ENCODE measurements at regions not wholly inside any gene's neighbourhood (a gene's known extent, or its start where the extent isn't known, plus 50 kb on each side); places are given as distances from the start of the nearest gene placed in this dataset.

DNA sequence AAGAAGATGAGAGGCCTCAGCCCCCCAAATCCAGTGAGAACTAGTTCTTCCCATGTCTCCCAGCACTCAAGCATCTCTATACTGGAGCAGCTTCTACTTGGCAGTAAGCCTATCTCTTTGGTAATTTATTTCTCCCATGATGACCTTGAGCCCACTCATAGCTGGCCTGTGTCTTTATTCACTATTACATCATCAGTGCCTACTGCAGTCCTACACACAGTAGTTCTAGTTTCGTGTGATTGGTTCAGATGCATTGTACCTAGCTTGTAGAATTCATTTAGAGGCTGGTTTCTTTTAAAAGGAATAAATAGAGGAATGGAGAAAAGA, 255.6 kb upstream of the ZFP64 start:
- H3K27me3 ChIP-seq (replicated peaks): no peaks in the 10 kb centered on the region
- in situ Hi-C loops (cut with HindIII; ENCODE audit: low pct_ligation_motif_present, low sequenced_read_pairs): no loop called here
- no peak overlapping the region for H3K27ac ChIP-seq
- H3K36me3 ChIP-seq (replicated peaks): no peaks in the 10 kb centered on the region
- TF ChIP-seq, protein P1, sequence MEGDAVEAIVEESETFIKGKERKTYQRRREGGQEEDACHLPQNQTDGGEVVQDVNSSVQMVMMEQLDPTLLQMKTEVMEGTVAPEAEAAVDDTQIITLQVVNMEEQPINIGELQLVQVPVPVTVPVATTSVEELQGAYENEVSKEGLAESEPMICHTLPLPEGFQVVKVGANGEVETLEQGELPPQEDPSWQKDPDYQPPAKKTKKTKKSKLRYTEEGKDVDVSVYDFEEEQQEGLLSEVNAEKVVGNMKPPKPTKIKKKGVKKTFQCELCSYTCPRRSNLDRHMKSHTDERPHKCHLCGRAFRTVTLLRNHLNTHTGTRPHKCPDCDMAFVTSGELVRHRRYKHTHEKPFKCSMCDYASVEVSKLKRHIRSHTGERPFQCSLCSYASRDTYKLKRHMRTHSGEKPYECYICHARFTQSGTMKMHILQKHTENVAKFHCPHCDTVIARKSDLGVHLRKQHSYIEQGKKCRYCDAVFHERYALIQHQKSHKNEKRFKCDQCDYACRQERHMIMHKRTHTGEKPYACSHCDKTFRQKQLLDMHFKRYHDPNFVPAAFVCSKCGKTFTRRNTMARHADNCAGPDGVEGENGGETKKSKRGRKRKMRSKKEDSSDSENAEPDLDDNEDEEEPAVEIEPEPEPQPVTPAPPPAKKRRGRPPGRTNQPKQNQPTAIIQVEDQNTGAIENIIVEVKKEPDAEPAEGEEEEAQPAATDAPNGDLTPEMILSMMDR (IDR thresholded peaks at IDR 0.05; ENCODE audit: low read depth, low read length, missing control alignments): no peak
- no peak for DNase-seq
- no peak overlapping the region for H3K4me3 ChIP-seq (ENCODE audit: low read depth, low read length)

DNA sequence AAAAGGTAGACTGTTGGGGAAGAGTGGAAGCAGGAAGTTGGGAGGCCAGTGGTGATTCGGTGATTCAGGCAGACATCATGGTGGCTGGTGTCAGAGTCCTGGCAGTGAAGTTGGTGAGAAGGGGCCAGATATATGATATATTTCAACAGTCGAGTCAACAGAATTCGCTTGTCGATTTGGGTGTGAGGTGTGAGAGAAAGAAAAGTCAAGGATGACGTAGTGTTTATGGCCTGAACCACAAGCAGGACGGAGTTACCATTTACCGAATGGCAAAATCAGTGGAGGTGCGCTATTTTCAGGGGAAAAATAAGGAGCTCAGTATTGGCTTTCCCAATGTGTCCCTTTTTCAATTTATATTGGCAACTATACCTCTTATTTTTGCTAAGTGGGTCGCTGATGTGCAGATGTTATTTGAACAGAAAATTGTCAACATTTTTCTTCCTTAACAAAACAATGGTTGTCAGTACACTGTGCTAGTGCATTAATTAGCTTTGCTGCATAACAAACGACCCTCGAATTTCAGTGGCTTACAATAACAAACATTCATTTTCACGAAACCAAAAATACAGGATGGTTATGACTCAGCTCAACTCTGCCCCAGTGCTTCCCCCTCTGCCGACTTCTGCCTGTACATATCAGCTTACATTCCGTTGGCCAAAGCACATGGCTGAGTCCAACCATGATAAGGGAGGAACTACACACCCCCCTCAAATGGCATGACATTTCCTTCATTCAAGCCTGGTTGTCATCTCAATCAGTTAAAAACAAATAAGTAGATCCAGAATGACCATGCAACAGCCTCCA, 255.0 kb upstream of the ZFP64 start:
- Histone ChIP-seq H3K36me3 (replicated peaks) (no peaks in the 10 kb centered on the region), H3K4me3 (ENCODE audit: low read depth, low read length) (no peak overlapping the region), H3K27me3 (replicated peaks) (no peaks in the 10 kb centered on the region), H3K27ac (no peak overlapping the region)
- TF ChIP-seq, protein P1 (IDR thresholded peaks at IDR 0.05; ENCODE audit: low read depth, low read length, missing control alignments): no peak
- in situ Hi-C loops (cut with HindIII; ENCODE audit: low pct_ligation_motif_present, low sequenced_read_pairs): no loop called here
- peak; percentile 12 for DNase-seq

DNA sequence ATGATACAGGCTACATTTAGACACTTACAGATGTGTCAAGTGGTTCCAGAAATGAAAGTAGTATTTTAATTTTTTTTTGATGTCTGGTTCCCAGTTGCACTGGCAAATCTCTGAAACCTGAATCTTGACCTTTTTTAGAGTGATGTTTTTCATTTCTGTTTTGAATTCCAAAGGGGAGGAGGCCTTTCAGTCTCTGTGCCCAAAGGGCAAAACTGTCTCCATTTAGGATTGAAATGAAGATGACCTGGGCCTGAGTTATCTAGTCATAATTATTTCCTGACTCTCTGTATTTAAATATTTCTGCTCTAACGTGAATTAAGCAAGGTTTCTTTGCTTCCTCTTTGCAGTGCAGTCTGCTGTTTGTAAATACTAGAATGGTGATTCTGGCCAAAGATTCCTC, 252.9 kb upstream of the ZFP64 start:
- Histone ChIP-seq H3K36me3 (replicated peaks) (no peaks in the 10 kb centered on the region), H3K4me3 (ENCODE audit: low read depth, low read length) (no peak overlapping the region), H3K27ac (no peak overlapping the region), H3K27me3 (replicated peaks) (no peaks in the 10 kb centered on the region)
- DNase-seq: no peak
- TF ChIP-seq, protein P1 (IDR thresholded peaks at IDR 0.05; ENCODE audit: low read depth, low read length, missing control alignments): no peak
- in situ Hi-C loops (cut with HindIII; ENCODE audit: low pct_ligation_motif_present, low sequenced_read_pairs): no loop called here

DNA sequence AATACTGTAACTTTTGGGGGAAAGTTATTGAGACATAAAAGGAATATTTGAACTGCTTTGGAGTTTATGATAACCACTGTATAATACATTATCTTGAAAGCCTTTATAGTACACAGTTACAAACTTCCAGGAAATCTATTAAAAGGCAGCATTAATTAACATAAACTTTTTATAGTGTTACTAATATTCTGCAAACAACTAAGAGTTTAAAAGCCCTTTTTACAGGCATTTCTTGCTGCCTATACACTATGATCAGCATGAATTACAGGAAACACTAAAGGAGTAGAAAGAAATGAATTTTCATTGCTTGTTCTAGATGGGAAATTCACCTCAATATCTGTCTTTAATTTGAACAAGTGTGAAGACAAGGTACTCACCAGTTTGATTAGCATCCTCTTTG, 252.3 kb upstream of the ZFP64 start:
- TF ChIP-seq, protein P1 (IDR thresholded peaks at IDR 0.05; ENCODE audit: low read depth, low read length, missing control alignments): no peak
- no peaks in the 10 kb centered on the region for H3K27me3 ChIP-seq (replicated peaks)
- H3K36me3 ChIP-seq (replicated peaks): no peaks in the 10 kb centered on the region
- H3K4me3 ChIP-seq (ENCODE audit: low read depth, low read length): no peak overlapping the region
- in situ Hi-C loops (cut with HindIII; ENCODE audit: low pct_ligation_motif_present, low sequenced_read_pairs): no loop called here
- no peak for DNase-seq
- H3K27ac ChIP-seq: no peak overlapping the region

DNA sequence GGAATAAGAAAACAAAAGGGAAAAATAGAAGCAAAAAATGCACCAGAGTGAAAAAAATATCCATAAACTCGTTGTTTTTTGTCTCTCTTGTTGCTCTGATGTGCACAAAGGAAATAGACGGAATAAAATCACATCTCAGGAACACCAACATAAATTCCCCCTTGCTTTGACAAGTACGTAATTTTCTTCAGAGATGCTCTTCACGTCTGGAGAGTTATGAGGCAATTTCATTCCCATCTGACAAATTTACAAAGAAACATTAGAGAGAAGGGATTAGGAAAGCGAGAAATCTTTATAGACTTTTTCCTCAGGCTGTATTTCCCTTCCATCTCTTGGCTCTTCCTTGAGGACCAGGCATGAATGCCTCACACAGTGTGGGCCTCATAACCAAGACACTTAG, 250.1 kb upstream of the ZFP64 start:
- in situ Hi-C loops (cut with HindIII; ENCODE audit: low pct_ligation_motif_present, low sequenced_read_pairs): no loop called here
- H3K27me3 ChIP-seq (replicated peaks): no peaks in the 10 kb centered on the region
- H3K27ac ChIP-seq: no peak overlapping the region
- no peak for DNase-seq
- no peak overlapping the region for H3K4me3 ChIP-seq (ENCODE audit: low read depth, low read length)
- H3K36me3 ChIP-seq (replicated peaks): no peaks in the 10 kb centered on the region
- TF ChIP-seq, protein P1 (IDR thresholded peaks at IDR 0.05; ENCODE audit: low read depth, low read length, missing control alignments): no peak

DNA sequence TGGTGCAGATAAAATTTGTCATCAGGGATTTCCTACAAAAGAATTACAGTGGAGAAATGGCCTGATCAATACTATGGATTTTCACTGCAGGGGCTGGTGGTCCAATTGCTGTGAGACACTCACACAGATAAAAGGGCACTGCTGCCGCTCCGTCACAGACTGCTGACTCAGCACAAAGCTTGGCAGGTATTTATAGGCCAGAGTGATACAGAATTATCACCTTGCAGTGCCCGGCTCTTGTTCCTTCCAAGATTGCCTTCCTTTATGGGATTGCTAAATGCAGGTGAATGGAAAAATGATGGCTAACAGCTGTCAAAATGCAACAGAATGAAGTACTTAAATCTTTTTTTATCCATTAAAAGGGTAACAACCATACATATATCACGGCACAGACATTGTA, 247.8 kb upstream of the ZFP64 start:
- no peaks in the 10 kb centered on the region for H3K27me3 ChIP-seq (replicated peaks)
- TF ChIP-seq, protein P1 (IDR thresholded peaks at IDR 0.05; ENCODE audit: low read depth, low read length, missing control alignments): no peak
- no peak overlapping the region for H3K27ac ChIP-seq
- H3K36me3 ChIP-seq (replicated peaks): no peaks in the 10 kb centered on the region
- in situ Hi-C loops (cut with HindIII; ENCODE audit: low pct_ligation_motif_present, low sequenced_read_pairs): no loop called here
- DNase-seq: no peak
- no peak overlapping the region for H3K4me3 ChIP-seq (ENCODE audit: low read depth, low read length)

Measured in brain microvascular endothelial cell (primary cell).